Psoas muscle (tissue), 7 donors: ENCODE measurements at regions not wholly inside any gene's neighbourhood (a gene's known extent, or its start where the extent isn't known, plus 50 kb on each side); places are given as distances from the start of the nearest gene placed in this dataset.

Source experiments
- ATAC-seq, 4 donors: fragments of 200-7000 bp; cut with Tn5 transposase; one replicate each; pipeline ENCODE4 v1.9.1; 2020; ENCODE audit warnings: moderate library complexity in 3 of 4, mild to moderate bottlenecking in 2 of 4
- DNase-seq, 2 donors: peaks; one replicate each; pipeline ENCODE4 v3.0.0-alpha.2; 2020
- H3K27ac ChIP-seq: fragments of 200-600 bp; one replicate; pipeline ENCODE4 v1.8.0; 2022
- H3K27me3 ChIP-seq, 3 donors: fragments of 200-600 bp in 1 of 3; one replicate each; pipeline versions ENCODE4 v1.6.1 to v1.8.0; 2013 to 2022; ENCODE audit warnings: low read length in 2 of 3, mild to moderate bottlenecking in 2 of 3, moderate library complexity in 1 of 3; ENCODE audit not compliant: insufficient read depth in 3 of 3
- H3K36me3 ChIP-seq, 2 donors: fragments of 200-600 bp in 1 of 2; one replicate each; pipeline versions ENCODE4 v1.6.1 to v1.8.0; 2013 to 2022; ENCODE audit warnings: low read depth in 1 of 2, mild to moderate bottlenecking in 1 of 2, moderate library complexity in 1 of 2; ENCODE audit not compliant: insufficient read depth in 1 of 2
- H3K4me1 ChIP-seq: fragments of 200-600 bp; one replicate; pipeline ENCODE4 v1.8.0; 2022
- H3K4me3 ChIP-seq: fragments of 200-600 bp; one replicate; pipeline ENCODE4 v1.8.0; 2022; ENCODE audit warnings: mild to moderate bottlenecking
- H3K9me3 ChIP-seq: fragments of 200-600 bp; one replicate; pipeline ENCODE4 v1.8.0; 2022
- CTCF ChIP-seq: fragments of 200-600 bp; IDR thresholded peaks from one replicate; pipeline ENCODE4 v1.8.0; 2022; ENCODE audit warnings: antibody characterized with exemption
- WGBS, 3 donors: extraction: QIAGEN DNeasy Blood & Tissue Kit; methylation state at CpG; one replicate each; pipeline versions ENCODE4 v1.1.6 to v1.1.7; 2013; 5-methylcytosine and 5-hydroxymethylcytosine counted together
- intact Hi-C, 2 donors: fragments of 100-400 bp; cut with DNase I; formaldehyde crosslinking; loops; one replicate each; pipeline versions ENCODE4 v1.11.0 to v1.14.2; 2022
- donor health status: healthy with polysubstance abuse.
- donor health status: DM: no; HTN: no; CAD: no; lungs with moderate emphysema.
- donor health status: Bipolar disorder and iron deficiency.
- donor health status: healthy.
- donor health status: DM: yes; HTN: yes; CAD: no.
- donor health status: DM: no; HTN: no; CAD: no.
- donor health status: DM: yes; HTN: yes; CAD: no.

GRCh38 chr1:166379447-166379846, 212.6 kb upstream of the FAM78B start:
- Histone ChIP-seq H3K27ac (peak overlapping the region; percentile 87), H3K27me3 (no peaks in the 10 kb centered on the region), H3K9me3 (no peaks in the 10 kb centered on the region), H3K36me3 (no peaks in the 10 kb centered on the region), H3K4me1 (peaks cover 18% of the 10 kb centered on the region), H3K4me3 (peak overlapping the region; percentile 19)
- WGBS, 3 donors, result 36 to 60% (median 37%) methylated on average over 2 of the region's 2 CpGs
- TF ChIP-seq CTCF, result no peak
- DNase-seq (peak; percentile 41 to 76), ATAC-seq (peak; percentile 95 to 100 (median 100))
- intact Hi-C loops, result loop anchor here in 1 of 2 donors (5.0 kb wide), 1 partner anchor 212 kb away; the partner anchor contains the start of gene FAM78B

GRCh38 chr1:166383137-166383536, 216.3 kb upstream of the FAM78B start:
- ATAC-seq, result no peak
- Histone ChIP-seq H3K36me3 (no peaks in the 10 kb centered on the region), H3K4me3 (no peak overlapping the region), H3K27ac (no peak overlapping the region), H3K4me1 (peaks cover 18% of the 10 kb centered on the region), H3K27me3 (no peaks in the 10 kb centered on the region), H3K9me3 (no peaks in the 10 kb centered on the region)
- intact Hi-C loops, result no loop called here
- no peak for TF ChIP-seq CTCF
- DNase-seq, result no peak
- 65 to 75% (median 67%) methylated on average over 2 of the region's 2 CpGs for WGBS, 3 donors

GRCh38 chr1:166383635-166384346, 217.0 kb upstream of the FAM78B start:
- Histone ChIP-seq H3K36me3 (no peaks in the 10 kb centered on the region), H3K27me3 (no peaks in the 10 kb centered on the region), H3K4me3 (no peak overlapping the region), H3K4me1 (peaks cover 12% of the 10 kb centered on the region), H3K27ac (no peak overlapping the region), H3K9me3 (no peaks in the 10 kb centered on the region)
- DNase-seq (no peak), ATAC-seq (no peak)
- no peak for TF ChIP-seq CTCF
- intact Hi-C loops, result no loop called here
- 66 to 71% (median 68%) methylated on average over 9 of the region's 9 CpGs for WGBS, 3 donors

- WGBS, 3 donors, result 32 to 48% (median 46%) methylated on average over 7 of the region's 7 CpGs
- ATAC-seq (peak in 2 of 4 donors; percentile 19 to 69), DNase-seq (no peak)
- TF ChIP-seq CTCF, result no peak
- Histone ChIP-seq H3K27me3 (no peaks in the 10 kb centered on the region), H3K4me1 (peaks cover 3% of the 10 kb centered on the region), H3K27ac (no peak overlapping the region), H3K4me3 (no peak overlapping the region), H3K9me3 (no peaks in the 10 kb centered on the region), H3K36me3 (no peaks in the 10 kb centered on the region)
- intact Hi-C loops, result no loop called here
Observed at GRCh38 chr1:166384948-166385347, 218.1 kb upstream of the FAM78B start.
